Activated B cell treated with CpG ODN at 0.5 μM for 24 hours (primary cell): ENCODE measurements at regions not wholly inside any gene's neighbourhood (a gene's known extent, or its start where the extent isn't known, plus 50 kb on each side); places are given as distances from the start of the nearest gene placed in this dataset.

Experiments used
- ATAC-seq: fragments of 200-7000 bp; cut with Tn5 transposase; one replicate; pipeline ENCODE4 v1.10.0; 2021; ENCODE audit warnings: low read depth, mild to moderate bottlenecking, moderate library complexity
- CTCF ChIA-PET: fragments of 350-600 bp; sonication (Branson Sonifier 250); formaldehyde crosslinking; loops from one replicate; lab custom pipeline; 2021; ENCODE audit warnings: antibody characterized with exemption; lab: Charles Lee
- POLR2A ChIA-PET: fragments of 350-600 bp; sonication (Branson Sonifier 250); formaldehyde crosslinking; loops from one replicate; lab custom pipeline; 2021; ENCODE audit warnings: antibody characterized with exemption; lab: Charles Lee
- DNase-seq: peaks from one replicate; pipeline ENCODE4 v3.0.0; 2022
- H3K27ac Mint-ChIP-seq: one replicate; pipeline ENCODE4 v1.8.0; 2020; ENCODE audit warnings: mixed read lengths
- H3K27me3 Mint-ChIP-seq: one replicate; pipeline ENCODE4 v1.8.0; 2021; ENCODE audit warnings: mixed read lengths
- H3K36me3 Mint-ChIP-seq: one replicate; pipeline ENCODE4 v1.8.0; 2021; ENCODE audit warnings: low read depth, mixed read lengths
- H3K4me1 Mint-ChIP-seq: one replicate; pipeline ENCODE4 v1.8.0; 2021; ENCODE audit warnings: mixed read lengths
- H3K4me3 Mint-ChIP-seq: one replicate; pipeline ENCODE4 v1.8.0; 2020; ENCODE audit warnings: mild to moderate bottlenecking, mixed read lengths
- H3K9me3 Mint-ChIP-seq: one replicate; pipeline ENCODE4 v1.8.0; 2020; ENCODE audit warnings: mixed read lengths
- CTCF ChIP-seq: fragments of 200-600 bp; IDR thresholded peaks from one replicate; pipeline ENCODE4 v1.8.0; 2022; ENCODE audit warnings: antibody characterized with exemption, mild to moderate bottlenecking
- intact Hi-C: fragments of 100-400 bp; cut with micrococcal nuclease; formaldehyde crosslinking; loops from one replicate; pipeline ENCODE4 v1.15.1; 2024

DNA sequence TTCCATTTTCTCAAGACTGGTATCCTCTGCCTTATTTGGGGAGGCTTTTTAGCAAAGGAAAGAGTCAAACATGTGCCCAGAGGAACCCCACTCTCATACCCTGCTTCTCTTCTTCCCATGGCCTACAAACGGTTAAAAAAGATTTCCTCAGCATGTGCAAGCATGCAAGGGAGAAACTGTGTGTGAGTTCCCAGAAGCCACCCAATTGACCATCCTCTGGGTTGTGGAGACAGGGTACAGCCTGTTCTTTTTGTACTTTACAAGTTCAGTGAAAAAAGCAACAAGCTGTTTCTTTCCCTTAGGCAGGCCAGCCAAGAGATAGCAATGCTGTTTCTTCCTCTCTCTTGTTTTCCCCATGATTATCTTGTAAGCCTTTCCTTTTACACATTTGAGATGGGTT lies 68.8 kb upstream of the MTPN start:
- TF ChIP-seq CTCF, result no peak
- peaks cover 4% of the 10 kb centered on the region for H3K9me3 Mint-ChIP-seq
- ATAC-seq, result no peak
- ChIA-PET CTCF (no interaction called here), POLR2A (no interaction called here)
- no peaks in the 10 kb centered on the region for H3K27me3 Mint-ChIP-seq
- no peak for DNase-seq
- intact Hi-C loops, result no loop called here
- no peaks in the 10 kb centered on the region for H3K4me1 Mint-ChIP-seq
- H3K27ac Mint-ChIP-seq, result no peak overlapping the region
- no peak overlapping the region for H3K4me3 Mint-ChIP-seq
- no peaks in the 10 kb centered on the region for H3K36me3 Mint-ChIP-seq

- ATAC-seq (no peak), DNase-seq (no peak)
- H3K36me3 Mint-ChIP-seq, result no peaks in the 10 kb centered on the region
- TF ChIP-seq CTCF, result no peak
- H3K4me3 Mint-ChIP-seq, result no peak overlapping the region
- H3K4me1 Mint-ChIP-seq, result no peaks in the 10 kb centered on the region
- ChIA-PET CTCF (no interaction called here), POLR2A (no interaction called here)
- H3K27ac Mint-ChIP-seq, result no peak overlapping the region
- intact Hi-C loops, result no loop called here
- H3K9me3 Mint-ChIP-seq, result peaks cover 4% of the 10 kb centered on the region
- H3K27me3 Mint-ChIP-seq, result no peaks in the 10 kb centered on the region
These were observed 68.0 kb upstream of the MTPN start for GRCh38 chr7:136045181-136045580.

GRCh38 chr7:136039577-136040345 lies 62.6 kb upstream of the MTPN start:
- DNase-seq, result no peak
- H3K36me3 Mint-ChIP-seq, result no peaks in the 10 kb centered on the region
- CTCF ChIA-PET, result no interaction called here

GRCh38 chr7:136036336-136036735 lies 59.2 kb upstream of the MTPN start:
- Mint-ChIP-seq H3K27ac (no peak overlapping the region), H3K4me1 (peaks cover 4% of the 10 kb centered on the region), H3K4me3 (no peak overlapping the region), H3K27me3 (no peaks in the 10 kb centered on the region), H3K9me3 (no peaks in the 10 kb centered on the region), H3K36me3 (no peaks in the 10 kb centered on the region)
- TF ChIP-seq CTCF, result no peak
- ChIA-PET POLR2A (no interaction called here), CTCF (no interaction called here)
- intact Hi-C loops, result no loop called here
- no peak for ATAC-seq
- no peak for DNase-seq

More at GRCh38 chr7:136039577-136040345, 62.6 kb upstream of the MTPN start:
- Mint-ChIP-seq H3K4me1 (peaks cover 4% of the 10 kb centered on the region), H3K27ac (no peak overlapping the region), H3K4me3 (no peak overlapping the region), H3K9me3 (no peaks in the 10 kb centered on the region), H3K27me3 (no peaks in the 10 kb centered on the region)
- no peak for ATAC-seq
- POLR2A ChIA-PET, result no interaction called here
- intact Hi-C loops, result no loop called here
- no peak for TF ChIP-seq CTCF

- DNase-seq, result no peak
- CTCF ChIA-PET, result no interaction called here
These were observed 57.0 kb upstream of the MTPN start for GRCh38 chr7:136034132-136034531.

More at GRCh38 chr7:136034132-136034531, 57.0 kb upstream of the MTPN start:
- Mint-ChIP-seq H3K36me3 (no peaks in the 10 kb centered on the region), H3K4me3 (no peak overlapping the region), H3K27me3 (no peaks in the 10 kb centered on the region), H3K4me1 (no peaks in the 10 kb centered on the region), H3K27ac (no peak overlapping the region), H3K9me3 (no peaks in the 10 kb centered on the region)
- no peak for ATAC-seq
- POLR2A ChIA-PET, result no interaction called here
- intact Hi-C loops, result no loop called here
- TF ChIP-seq CTCF, result no peak
